ENCODE measurements at regions not wholly inside any gene's neighbourhood (a gene's known extent, or its start where the extent isn't known, plus 50 kb on each side); places are given as distances from the start of the nearest gene placed in this dataset.

DNA sequence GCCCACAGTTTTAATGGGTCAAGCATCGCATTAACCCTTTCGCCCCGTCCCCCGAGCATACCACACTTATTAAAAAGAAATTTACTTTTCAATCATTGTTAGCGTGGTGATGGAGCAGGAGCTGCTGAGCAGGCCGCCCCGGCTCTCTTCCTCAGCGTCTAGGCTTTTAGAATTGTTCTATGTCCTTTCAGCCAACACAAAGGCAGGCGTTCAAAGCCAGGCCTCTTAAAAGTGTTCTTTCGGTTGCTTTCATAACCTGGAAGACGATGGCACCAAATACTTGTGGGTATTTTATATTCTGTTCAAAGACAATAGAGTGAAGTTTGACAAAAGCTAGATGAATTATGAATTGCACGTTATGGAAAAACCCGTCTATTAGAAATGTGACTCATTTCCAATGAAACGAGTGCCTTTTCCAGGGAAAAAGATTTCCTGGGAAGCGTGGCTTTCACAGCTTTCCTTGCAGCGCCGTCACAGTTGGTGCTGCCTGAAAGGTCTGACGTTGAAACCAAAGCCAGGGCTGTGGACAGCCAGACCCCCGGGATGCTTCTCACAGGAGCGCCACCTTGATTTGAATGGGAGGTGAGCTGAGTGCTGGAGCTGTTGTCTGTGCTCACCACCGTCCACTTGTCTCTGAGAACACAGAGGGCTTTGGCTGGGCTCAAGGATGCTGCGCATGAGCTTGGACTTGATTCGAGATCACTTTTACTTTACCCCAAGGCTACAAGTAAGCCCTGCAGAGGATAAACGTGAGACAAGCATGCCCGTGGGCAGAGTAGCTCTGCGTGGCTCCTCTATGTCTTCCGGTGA, 78.8 kb downstream of the SOX1 start:
- Histone ChIP-seq H3K9ac (ENCODE audit: low read depth in 1 of 2, low read length in 2 of 2) (no peak overlapping the region), H3K4me3 (ENCODE audit: low read length in 2 of 2) (no peak overlapping the region), H3K9me3 (ENCODE audit: control insufficient read depth in 2 of 2, low read length in 2 of 2) (no peaks in the 10 kb centered on the region), H3K27ac (ENCODE audit: low read depth in 2 of 2, low read length in 2 of 2) (no peak overlapping the region), H3K36me3 (ENCODE audit: control insufficient read depth in 2 of 2, insufficient read depth in 2 of 2, low read length in 2 of 2) (no peaks in the 10 kb centered on the region), H3K27me3 (ENCODE audit: control insufficient read depth in 2 of 2, insufficient read depth in 2 of 2, low read length in 2 of 2) (no peaks in the 10 kb centered on the region), H3K4me1 (ENCODE audit: control insufficient read depth in 2 of 2, insufficient read depth in 2 of 2, low read length in 2 of 2) (no peaks in the 10 kb centered on the region)

- Histone ChIP-seq H3K9me3 (ENCODE audit: control insufficient read depth in 2 of 2, low read length in 2 of 2) (no peaks in the 10 kb centered on the region), H3K4me1 (ENCODE audit: control insufficient read depth in 2 of 2, insufficient read depth in 2 of 2, low read length in 2 of 2) (no peaks in the 10 kb centered on the region), H3K9ac (ENCODE audit: low read depth in 1 of 2, low read length in 2 of 2) (no peak overlapping the region)
Measured at GRCh38 chr13:112150352-112150751, 83.4 kb downstream of the SOX1 start.

DNA sequence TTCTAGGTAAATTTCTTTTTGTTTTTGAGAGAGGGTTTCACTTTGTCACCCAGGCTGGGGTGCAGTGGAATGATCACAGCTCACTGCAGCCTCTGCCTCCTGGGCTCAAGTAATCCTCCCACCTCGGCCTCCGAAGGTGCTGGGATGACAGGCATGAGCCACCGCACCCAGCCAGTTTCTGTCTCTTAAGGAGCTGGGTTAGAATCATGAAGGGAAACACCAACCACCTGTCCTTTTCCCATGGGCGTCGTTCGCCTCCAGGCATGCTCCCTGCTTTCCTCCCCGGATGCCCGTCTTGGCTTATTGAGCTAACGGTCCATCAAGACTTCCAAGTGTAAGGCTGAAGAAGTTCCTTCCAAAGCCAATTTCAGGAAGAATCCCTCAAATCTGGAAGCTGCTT, 85.9 kb downstream of the SOX1 start:
- Histone ChIP-seq H3K9me3 (ENCODE audit: control insufficient read depth in 2 of 2, low read length in 2 of 2) (no peaks in the 10 kb centered on the region), H3K4me3 (ENCODE audit: low read length in 2 of 2) (no peak overlapping the region), H3K9ac (ENCODE audit: low read depth in 1 of 2, low read length in 2 of 2) (no peak overlapping the region), H3K27ac (ENCODE audit: low read depth in 2 of 2, low read length in 2 of 2) (no peak overlapping the region), H3K4me1 (ENCODE audit: control insufficient read depth in 2 of 2, insufficient read depth in 2 of 2, low read length in 2 of 2) (no peaks in the 10 kb centered on the region), H3K27me3 (ENCODE audit: control insufficient read depth in 2 of 2, insufficient read depth in 2 of 2, low read length in 2 of 2) (no peaks in the 10 kb centered on the region), H3K36me3 (ENCODE audit: control insufficient read depth in 2 of 2, insufficient read depth in 2 of 2, low read length in 2 of 2) (no peaks in the 10 kb centered on the region)

More at GRCh38 chr13:112150352-112150751, 83.4 kb downstream of the SOX1 start:
- Histone ChIP-seq H3K36me3 (ENCODE audit: control insufficient read depth in 2 of 2, insufficient read depth in 2 of 2, low read length in 2 of 2) (no peaks in the 10 kb centered on the region), H3K27me3 (ENCODE audit: control insufficient read depth in 2 of 2, insufficient read depth in 2 of 2, low read length in 2 of 2) (no peaks in the 10 kb centered on the region), H3K4me3 (ENCODE audit: low read length in 2 of 2) (no peak overlapping the region), H3K27ac (ENCODE audit: low read depth in 2 of 2, low read length in 2 of 2) (no peak overlapping the region)

DNA sequence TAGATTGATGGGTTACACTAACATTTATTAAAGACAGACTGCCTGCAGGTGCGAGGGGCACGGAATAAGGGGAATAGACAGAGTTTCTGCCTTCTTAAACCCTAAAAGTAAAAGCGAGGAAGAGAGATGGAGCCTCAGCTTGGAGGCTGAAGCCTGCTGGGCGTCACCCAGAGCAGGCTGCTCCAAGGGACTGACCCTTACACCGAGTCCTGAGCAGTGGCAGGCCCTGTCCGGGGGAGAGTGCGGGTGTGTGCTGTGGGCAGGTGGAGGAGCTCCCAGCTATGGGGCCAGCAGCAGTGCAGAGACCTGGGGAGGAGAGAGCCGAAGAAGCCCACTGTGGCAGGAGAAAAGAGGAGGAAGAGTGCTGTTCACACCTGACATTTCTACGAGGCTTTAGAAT, 86.4 kb downstream of the SOX1 start:
- Histone ChIP-seq H3K4me3 (ENCODE audit: low read length in 2 of 2) (no peak overlapping the region), H3K27ac (ENCODE audit: low read depth in 2 of 2, low read length in 2 of 2) (no peak overlapping the region), H3K36me3 (ENCODE audit: control insufficient read depth in 2 of 2, insufficient read depth in 2 of 2, low read length in 2 of 2) (no peaks in the 10 kb centered on the region), H3K9ac (ENCODE audit: low read depth in 1 of 2, low read length in 2 of 2) (no peak overlapping the region), H3K4me1 (ENCODE audit: control insufficient read depth in 2 of 2, insufficient read depth in 2 of 2, low read length in 2 of 2) (no peaks in the 10 kb centered on the region), H3K9me3 (ENCODE audit: control insufficient read depth in 2 of 2, low read length in 2 of 2) (no peaks in the 10 kb centered on the region), H3K27me3 (ENCODE audit: control insufficient read depth in 2 of 2, insufficient read depth in 2 of 2, low read length in 2 of 2) (no peaks in the 10 kb centered on the region)

DNA sequence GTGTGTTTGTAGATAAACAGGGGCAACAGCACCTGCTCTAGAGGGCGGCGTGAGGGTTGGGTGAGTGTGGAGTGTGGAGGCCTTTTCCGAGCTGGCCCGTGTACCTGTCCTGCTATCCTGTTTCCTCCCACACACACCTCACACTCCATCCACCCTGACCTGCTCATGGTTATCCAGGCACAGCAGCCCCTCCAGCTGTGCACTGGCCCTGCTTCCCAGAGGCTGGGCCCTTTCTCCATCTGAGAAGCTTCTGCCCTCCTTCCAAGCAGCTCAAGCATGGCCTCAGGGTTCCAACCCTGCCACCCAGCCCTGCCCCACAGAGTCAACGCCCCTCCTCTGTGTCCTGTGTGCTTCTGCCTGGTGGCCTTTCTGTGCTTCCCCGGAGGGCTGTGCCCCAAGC, 86.9 kb downstream of the SOX1 start:
- no peaks in the 10 kb centered on the region for H3K9me3 ChIP-seq (ENCODE audit: control insufficient read depth in 2 of 2, low read length in 2 of 2)
- H3K27me3 ChIP-seq (ENCODE audit: control insufficient read depth in 2 of 2, insufficient read depth in 2 of 2, low read length in 2 of 2): no peaks in the 10 kb centered on the region
- H3K9ac ChIP-seq (ENCODE audit: low read depth in 1 of 2, low read length in 2 of 2): no peak overlapping the region
- no peaks in the 10 kb centered on the region for H3K36me3 ChIP-seq (ENCODE audit: control insufficient read depth in 2 of 2, insufficient read depth in 2 of 2, low read length in 2 of 2)
- no peak overlapping the region for H3K4me3 ChIP-seq (ENCODE audit: low read length in 2 of 2)
- peaks cover 0 to under 1% of the 10 kb centered on the region in 2 donors for H3K4me1 ChIP-seq (ENCODE audit: control insufficient read depth in 2 of 2, insufficient read depth in 2 of 2, low read length in 2 of 2)
- no peak overlapping the region for H3K27ac ChIP-seq (ENCODE audit: low read depth in 2 of 2, low read length in 2 of 2)

GRCh38 chr13:112154301-112155060, 87.5 kb downstream of the SOX1 start:
- H3K9ac ChIP-seq (ENCODE audit: low read depth in 1 of 2, low read length in 2 of 2): no peak overlapping the region

GRCh38 chr13:112158961-112159360, 92.0 kb downstream of the SOX1 start:
- Histone ChIP-seq H3K27ac (ENCODE audit: low read depth in 2 of 2, low read length in 2 of 2) (peak overlapping the region; percentile 48 to 52), H3K9me3 (ENCODE audit: control insufficient read depth in 2 of 2, low read length in 2 of 2) (no peaks in the 10 kb centered on the region), H3K4me1 (ENCODE audit: control insufficient read depth in 2 of 2, insufficient read depth in 2 of 2, low read length in 2 of 2) (peaks cover 4 to 12% of the 10 kb centered on the region in 2 donors), H3K9ac (ENCODE audit: low read depth in 1 of 2, low read length in 2 of 2) (no peak overlapping the region), H3K27me3 (ENCODE audit: control insufficient read depth in 2 of 2, insufficient read depth in 2 of 2, low read length in 2 of 2) (no peaks in the 10 kb centered on the region), H3K4me3 (ENCODE audit: low read length in 2 of 2) (peak overlapping the region; percentile 3 to 5), H3K36me3 (ENCODE audit: control insufficient read depth in 2 of 2, insufficient read depth in 2 of 2, low read length in 2 of 2) (no peaks in the 10 kb centered on the region)

More at GRCh38 chr13:112154301-112155060, 87.5 kb downstream of the SOX1 start:
- H3K36me3 ChIP-seq (ENCODE audit: control insufficient read depth in 2 of 2, insufficient read depth in 2 of 2, low read length in 2 of 2): no peaks in the 10 kb centered on the region
- no peaks in the 10 kb centered on the region for H3K9me3 ChIP-seq (ENCODE audit: control insufficient read depth in 2 of 2, low read length in 2 of 2)
- peaks cover 0 to 6% of the 10 kb centered on the region in 2 donors for H3K4me1 ChIP-seq (ENCODE audit: control insufficient read depth in 2 of 2, insufficient read depth in 2 of 2, low read length in 2 of 2)
- H3K27ac ChIP-seq (ENCODE audit: low read depth in 2 of 2, low read length in 2 of 2): no peak overlapping the region
- H3K4me3 ChIP-seq (ENCODE audit: low read length in 2 of 2): no peak overlapping the region
- H3K27me3 ChIP-seq (ENCODE audit: control insufficient read depth in 2 of 2, insufficient read depth in 2 of 2, low read length in 2 of 2): no peaks in the 10 kb centered on the region

- peak overlapping the region in 1 of 2 donors; percentile 30 for H3K9ac ChIP-seq (ENCODE audit: low read depth in 1 of 2, low read length in 2 of 2)
- peak overlapping the region; percentile 48 to 52 for H3K27ac ChIP-seq (ENCODE audit: low read depth in 2 of 2, low read length in 2 of 2)
- H3K36me3 ChIP-seq (ENCODE audit: control insufficient read depth in 2 of 2, insufficient read depth in 2 of 2, low read length in 2 of 2): no peaks in the 10 kb centered on the region
- peak overlapping the region; percentile 3 to 5 for H3K4me3 ChIP-seq (ENCODE audit: low read length in 2 of 2)
- H3K27me3 ChIP-seq (ENCODE audit: control insufficient read depth in 2 of 2, insufficient read depth in 2 of 2, low read length in 2 of 2): no peaks in the 10 kb centered on the region
- peaks cover 4 to 12% of the 10 kb centered on the region in 2 donors for H3K4me1 ChIP-seq (ENCODE audit: control insufficient read depth in 2 of 2, insufficient read depth in 2 of 2, low read length in 2 of 2)
- no peaks in the 10 kb centered on the region for H3K9me3 ChIP-seq (ENCODE audit: control insufficient read depth in 2 of 2, low read length in 2 of 2)
Measured at GRCh38 chr13:112159575-112160547, 92.9 kb downstream of the SOX1 start.

GRCh38 chr13:112160558-112160957, 93.6 kb downstream of the SOX1 start:
- no peak overlapping the region for H3K4me3 ChIP-seq (ENCODE audit: low read length in 2 of 2)
- H3K9me3 ChIP-seq (ENCODE audit: control insufficient read depth in 2 of 2, low read length in 2 of 2): no peaks in the 10 kb centered on the region
- no peak overlapping the region for H3K27ac ChIP-seq (ENCODE audit: low read depth in 2 of 2, low read length in 2 of 2)
- H3K36me3 ChIP-seq (ENCODE audit: control insufficient read depth in 2 of 2, insufficient read depth in 2 of 2, low read length in 2 of 2): no peaks in the 10 kb centered on the region
- no peaks in the 10 kb centered on the region for H3K27me3 ChIP-seq (ENCODE audit: control insufficient read depth in 2 of 2, insufficient read depth in 2 of 2, low read length in 2 of 2)
- H3K9ac ChIP-seq (ENCODE audit: low read depth in 1 of 2, low read length in 2 of 2): no peak overlapping the region
- H3K4me1 ChIP-seq (ENCODE audit: control insufficient read depth in 2 of 2, insufficient read depth in 2 of 2, low read length in 2 of 2): peaks cover 4 to 12% of the 10 kb centered on the region in 2 donors
